GM19238 (cell line): ENCODE measurements at regions not wholly inside any gene's neighbourhood (a gene's known extent, or its start where the extent isn't known, plus 50 kb on each side); places are given as distances from the start of the nearest gene placed in this dataset.

ENCODE experiments used
- DNase-seq: peaks from one replicate; pipeline ENCODE4 v3.0.0; 2011; ENCODE audit warnings: low spot score; ENCODE audit not compliant: insufficient read length

- no peak for DNase-seq
Observed at GRCh38 chr16:59743504-59743903, 1009.4 kb upstream of the GOT2 start.

GRCh38 chr16:59740858-59741257 is 1006.7 kb upstream of the GOT2 start:
- no peak for DNase-seq

- no peak for DNase-seq
Observed at GRCh38 chr16:59737274-59737673, 1003.2 kb upstream of the GOT2 start.

GRCh38 chr16:59733321-59733720 is 999.2 kb upstream of the GOT2 start:
- DNase-seq: no peak

DNA sequence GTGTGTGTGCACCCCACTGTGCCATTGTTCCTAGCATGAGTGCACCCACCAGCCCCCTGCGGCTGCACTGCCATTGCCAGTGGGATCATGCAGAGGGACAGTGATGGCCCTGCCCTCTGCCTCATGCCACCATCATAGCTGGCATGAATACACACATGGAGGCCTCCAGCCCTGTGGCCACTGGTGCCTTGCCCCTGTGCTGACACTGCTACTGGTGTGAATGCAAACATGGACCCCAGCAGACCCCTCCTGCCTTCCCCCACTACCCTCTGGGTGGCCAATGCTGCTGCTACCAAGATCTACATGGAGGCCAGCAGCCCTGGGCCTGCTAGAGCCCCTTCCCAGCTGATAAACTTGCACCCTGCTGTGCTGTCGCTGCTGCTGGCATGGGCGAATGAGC is 995.5 kb upstream of the GOT2 start:
- no peak for DNase-seq

DNA sequence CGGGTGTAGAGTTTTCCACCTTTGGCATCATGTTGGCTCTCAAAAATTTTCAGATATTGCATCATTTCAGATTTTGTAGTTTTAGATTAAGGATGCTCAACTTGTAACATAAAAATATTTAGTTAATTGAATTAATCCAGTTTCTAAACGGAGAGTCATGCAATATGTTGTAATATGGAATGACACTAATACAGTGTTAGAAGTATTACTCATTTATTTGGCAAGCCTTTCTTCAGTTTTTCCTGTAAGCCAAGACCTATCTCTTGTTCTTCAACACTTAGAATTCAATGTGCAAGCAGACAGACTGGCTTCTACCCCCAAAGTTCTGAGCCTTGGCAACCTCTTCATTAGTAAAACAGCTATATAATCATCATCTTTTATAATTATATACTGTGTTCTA is 985.0 kb upstream of the GOT2 start:
- no peak for DNase-seq

DNA sequence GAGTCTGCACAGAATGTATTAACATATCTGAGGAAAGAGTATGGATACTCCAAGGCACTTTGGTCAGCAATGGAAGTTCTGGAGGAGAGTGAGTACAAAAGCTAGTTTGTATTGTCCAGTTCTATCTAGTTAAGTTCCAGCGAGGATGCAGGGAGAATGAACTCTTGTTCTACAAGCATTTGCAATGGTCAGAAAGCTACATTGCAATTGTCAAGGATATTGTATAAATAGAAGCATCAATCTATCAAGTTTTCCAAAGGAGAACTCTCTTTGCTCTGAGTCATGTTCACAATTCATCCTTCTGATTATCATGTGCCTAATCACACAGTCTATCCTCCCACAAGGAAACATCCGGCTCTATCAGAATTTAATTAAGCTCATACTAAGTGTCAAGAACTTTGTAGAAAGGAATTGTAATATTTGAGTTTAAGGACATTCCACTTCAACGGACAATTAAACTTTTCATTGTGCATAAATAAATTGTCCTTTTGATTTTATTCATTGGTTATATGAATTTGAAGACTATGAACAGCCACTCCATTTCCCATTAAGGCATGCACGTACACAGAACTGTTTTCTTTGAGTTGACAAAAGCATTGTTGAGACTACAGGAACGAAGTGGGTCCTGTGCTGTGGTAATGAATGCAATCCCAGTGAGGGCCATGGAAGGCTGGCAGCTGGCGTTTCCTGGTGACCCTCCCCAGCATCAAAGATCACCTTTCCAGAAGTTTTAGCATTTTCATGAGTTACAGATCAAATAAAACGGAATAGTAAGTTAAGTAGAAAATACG is 973.5 kb upstream of the GOT2 start:
- no peak for DNase-seq

DNA sequence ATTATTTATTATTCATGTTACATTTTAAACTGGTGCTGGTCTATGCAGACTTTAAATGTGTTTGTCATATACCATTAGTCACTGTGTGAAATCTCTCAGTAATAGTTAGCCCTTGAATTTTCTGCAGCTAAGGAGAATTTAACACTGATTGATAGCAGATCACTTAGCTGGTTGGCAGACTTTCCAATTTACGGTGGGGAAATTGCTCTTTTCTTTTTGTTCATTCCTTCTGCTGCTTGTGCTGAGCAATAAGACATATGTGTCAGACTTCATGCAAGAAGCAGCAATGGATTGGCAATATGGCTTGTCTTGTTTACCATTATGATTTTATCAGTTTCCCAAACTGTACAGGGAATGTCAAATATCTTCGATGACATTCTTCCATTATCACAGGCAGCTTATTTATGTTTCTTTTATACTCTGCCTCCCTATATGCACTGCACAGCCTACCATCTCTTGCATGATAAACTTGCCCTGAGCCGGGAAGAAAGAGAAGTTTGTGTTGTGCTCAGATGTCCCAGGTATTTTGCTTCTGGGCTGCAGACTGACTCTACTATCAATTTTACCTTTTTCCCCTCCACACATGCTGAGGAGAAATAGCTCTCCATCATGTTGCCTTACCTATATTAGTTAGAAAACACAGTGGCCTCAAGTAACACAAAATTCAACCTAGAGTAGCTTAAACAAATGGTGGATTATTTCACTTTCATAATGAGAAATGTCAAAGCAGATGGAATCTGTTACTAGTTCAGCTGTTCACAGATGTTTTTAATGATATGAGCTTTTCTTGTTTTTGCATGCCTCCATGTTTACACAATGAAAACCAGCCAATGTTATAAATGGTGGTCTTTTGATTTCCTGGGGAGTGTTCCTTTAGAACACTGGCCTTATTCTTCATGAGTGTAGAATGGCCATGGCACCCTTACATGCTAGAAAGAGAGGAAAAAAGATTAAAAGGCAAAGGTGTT is 968.1 kb upstream of the GOT2 start:
- no peak for DNase-seq

GRCh38 chr16:59699786-59700185 is 965.7 kb upstream of the GOT2 start:
- DNase-seq: no peak

DNA sequence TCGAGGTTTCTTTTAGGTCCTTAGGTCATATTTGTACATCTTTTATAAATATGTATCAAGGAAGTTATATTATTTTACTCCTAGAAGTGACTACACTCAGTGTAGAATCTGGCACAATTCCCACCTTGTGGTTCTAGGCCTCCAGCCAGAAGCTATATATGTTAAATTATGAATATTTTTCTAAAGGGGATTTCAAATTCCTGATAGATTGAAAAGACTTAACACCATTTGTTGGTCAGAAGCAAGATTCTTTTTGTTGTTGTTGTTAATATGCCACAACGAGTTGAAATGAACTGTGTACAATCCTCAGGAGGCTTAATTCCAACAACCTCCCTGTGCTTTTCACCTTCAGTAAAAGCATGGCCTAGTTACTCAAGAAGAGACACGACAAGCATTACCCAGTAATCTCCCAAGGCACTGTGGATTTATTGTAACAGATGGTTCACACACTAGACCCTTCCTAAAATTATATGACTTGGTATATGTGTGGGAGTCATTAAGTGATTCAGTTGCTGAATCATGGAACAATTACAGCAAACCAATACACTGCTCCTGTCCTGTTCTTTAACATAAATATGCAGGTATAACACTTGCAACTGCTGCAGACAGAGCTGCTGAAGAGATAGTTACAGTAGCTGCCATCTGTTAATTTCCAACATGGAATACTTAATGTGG is 964.4 kb upstream of the GOT2 start:
- no peak for DNase-seq

DNA sequence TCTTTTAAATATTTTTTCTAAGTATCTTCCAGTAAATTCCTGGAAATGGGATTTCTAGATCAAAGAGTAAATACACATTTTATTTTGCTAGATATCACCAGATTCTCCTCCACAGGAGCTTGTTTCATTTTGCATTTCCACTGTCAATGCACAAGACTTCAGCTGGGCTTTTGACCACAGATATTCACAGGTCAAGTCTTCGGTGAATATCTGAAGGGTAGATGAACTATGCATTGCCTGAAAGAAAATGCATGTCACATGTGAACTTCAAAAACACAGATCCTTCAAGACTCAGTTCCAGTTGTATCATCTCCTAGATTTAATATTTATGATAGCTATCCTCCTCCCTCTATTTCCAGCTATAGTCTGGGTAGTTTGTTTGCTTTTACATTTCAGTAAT is 963.6 kb upstream of the GOT2 start:
- DNase-seq: no peak

DNA sequence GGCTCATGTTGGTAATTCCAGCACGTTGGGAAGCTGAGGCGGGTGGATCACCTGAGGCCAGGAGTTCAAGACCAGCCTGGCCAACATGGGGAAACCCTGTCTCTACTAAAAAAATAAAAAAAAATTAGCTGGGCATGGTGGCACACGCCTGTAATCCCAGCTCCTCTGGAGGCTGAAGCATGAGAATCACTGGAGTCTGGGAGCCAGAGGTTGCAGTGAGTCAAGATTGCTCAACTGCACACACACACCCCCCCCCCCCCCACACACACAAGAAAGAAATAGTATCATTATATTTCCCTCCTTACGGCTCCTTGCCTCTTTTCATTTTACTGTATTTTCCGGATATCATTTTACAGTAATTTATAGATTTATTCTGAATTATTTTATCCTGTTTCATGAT is 963.1 kb upstream of the GOT2 start:
- no peak for DNase-seq

DNA sequence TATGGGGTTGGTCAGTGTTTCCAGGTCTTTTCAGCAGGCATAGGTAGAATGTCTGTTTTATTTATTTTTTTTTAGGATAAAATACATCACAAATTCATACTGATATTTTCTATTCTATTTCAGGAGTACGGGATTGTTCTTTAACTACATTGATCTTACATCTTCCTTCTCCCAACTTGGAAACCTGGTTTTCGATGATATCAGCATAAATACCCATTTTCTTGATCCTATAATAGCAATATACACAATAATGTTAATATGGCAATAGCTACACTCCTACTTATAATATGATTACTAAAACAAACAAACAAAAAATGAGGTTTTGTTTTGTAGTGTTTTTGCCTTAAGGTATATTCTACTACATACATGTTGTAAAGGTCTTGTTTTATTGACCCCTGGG is 962.4 kb upstream of the GOT2 start:
- no peak for DNase-seq

GRCh38 chr16:59690216-59690615 is 956.1 kb upstream of the GOT2 start:
- no peak for DNase-seq

DNA sequence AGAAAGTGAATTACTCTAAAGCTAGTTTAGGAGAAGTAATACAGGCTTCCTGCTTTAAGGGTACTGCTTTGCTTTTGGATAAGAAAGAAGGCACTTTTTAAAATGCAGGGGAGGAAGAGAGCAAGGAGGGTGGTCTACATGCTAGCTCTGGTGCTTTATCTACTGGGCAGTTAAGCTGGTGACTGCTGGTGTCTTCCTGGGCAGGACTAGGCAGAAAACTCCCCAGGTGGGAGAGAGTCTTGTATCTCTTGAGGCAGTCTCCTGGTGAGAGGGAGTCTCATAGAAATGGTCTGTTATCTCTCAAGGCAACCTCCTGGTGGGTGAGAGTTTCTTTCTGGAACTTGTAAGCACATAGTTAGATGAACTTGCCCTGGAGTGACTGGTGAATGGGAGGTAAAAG is 953.9 kb upstream of the GOT2 start:
- DNase-seq: no peak

- no peak for DNase-seq
Observed at GRCh38 chr16:59686405-59686804, 952.3 kb upstream of the GOT2 start.

- no peak for DNase-seq
Observed at GRCh38 chr16:59684911-59685310, 950.8 kb upstream of the GOT2 start.

DNA sequence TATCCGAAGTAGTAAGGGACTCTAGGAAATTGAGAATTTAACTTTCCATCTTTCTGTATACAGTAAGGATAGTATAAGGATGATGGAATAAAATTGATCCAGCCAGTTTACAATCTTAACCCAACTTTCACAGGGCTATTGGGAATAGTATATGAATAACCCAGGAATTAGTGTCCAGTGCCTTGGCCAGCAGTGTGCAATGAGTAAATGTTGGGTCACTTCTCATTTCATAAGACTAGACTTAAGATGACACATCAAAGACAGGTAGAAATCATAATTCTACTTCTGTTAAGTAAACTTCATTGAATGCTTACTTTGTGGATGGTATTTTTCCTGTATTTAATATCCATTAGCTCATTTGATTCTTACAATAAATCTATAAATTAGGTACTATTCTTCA is 949.6 kb upstream of the GOT2 start:
- no peak for DNase-seq

DNA sequence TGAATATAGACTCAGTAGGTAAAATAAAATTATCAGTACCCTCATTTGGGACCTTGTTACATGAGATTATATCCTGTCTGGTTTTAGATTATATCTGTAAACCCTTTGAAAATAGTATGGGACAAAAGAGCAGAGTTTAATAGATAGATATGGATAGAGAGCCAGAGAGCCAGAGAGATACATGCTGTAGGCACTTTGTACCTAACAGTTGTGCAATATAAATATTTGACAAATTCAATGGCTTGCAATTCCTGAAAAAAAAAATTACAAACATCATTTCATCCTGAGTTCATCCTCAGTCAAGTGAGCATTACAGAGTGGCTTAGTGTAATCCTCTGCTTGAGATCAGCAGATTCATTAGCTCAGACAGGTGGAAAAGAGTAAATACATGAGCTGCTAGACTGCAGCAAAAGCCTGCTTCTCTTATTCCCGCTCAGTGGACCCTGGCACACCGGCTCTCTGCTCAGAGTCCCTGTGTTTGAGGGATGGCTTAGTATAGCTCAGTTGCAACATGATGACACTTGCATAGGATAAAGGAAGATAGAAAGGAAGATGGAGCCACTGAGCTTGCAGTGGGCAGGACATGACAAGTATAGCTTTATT is 931.6 kb upstream of the GOT2 start:
- no peak for DNase-seq

DNA sequence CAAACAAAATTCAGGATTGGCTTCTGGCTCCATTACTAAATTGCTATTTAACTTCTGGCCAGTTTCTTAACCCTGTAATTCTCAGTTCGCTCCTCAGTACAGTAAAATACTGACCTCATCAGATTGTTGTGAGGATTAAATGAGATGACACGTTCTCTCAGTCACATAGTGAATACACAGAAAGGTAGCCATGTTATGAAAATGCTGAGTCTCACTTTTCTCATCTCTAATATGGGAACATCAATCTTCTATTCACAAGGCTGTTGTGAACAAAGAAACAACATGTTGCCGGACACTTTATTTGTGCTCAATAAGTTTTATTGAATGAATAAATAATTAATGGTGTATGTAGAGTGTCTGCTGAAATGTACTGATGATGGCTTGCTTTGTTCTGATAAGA is 924.5 kb upstream of the GOT2 start:
- no peak for DNase-seq

DNA sequence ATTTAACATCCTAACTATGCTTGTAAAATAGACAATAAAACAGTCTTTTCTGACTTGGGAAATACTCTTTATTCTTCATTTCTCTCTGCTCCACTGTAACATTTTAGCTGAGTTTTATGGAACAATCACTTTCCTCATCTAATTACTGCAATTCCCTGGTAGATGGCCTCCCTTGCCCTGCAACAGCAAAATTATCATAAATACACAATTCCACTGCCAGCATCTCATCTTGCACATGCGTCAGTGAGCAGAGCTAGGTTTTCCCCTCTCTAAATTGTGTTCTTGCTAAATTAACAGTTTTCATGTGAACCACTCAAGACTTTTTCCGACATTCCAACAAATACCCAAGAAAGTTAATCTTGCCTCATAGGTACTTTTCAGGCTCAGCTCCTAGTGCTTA is 920.9 kb upstream of the GOT2 start:
- no peak for DNase-seq

DNA sequence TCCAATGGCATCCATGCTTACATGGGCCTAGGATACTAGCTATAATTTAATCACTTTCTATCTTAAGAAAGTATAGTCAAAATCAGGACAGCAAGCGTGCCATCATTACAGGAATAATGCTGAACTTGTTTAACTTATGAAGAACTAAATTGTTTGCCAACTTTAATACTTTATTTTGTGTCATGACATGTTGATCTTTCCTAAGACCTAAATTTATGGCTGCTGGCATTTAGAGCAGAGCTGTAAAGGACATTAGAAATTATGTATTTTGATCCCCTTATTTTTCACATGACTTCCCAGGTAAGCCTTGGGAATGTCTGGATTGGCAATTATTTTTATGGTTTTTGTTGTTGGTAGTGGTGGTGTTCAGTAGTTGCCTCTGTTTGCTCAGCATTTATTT is 920.3 kb upstream of the GOT2 start:
- no peak for DNase-seq
